ENCODE measurements at regions not wholly inside any gene's neighbourhood (a gene's known extent, or its start where the extent isn't known, plus 50 kb on each side); places are given as distances from the start of the nearest gene placed in this dataset.

GRCh38 chr6:139943391-139943790 is 568.9 kb upstream of the CITED2 start:
- no peak for DNase-seq (ENCODE audit: low spot score)
- in situ Hi-C loops (cut with HindIII; ENCODE audit: low sequenced_read_pairs): no loop called here

GRCh38 chr6:139942331-139942730 is 567.9 kb upstream of the CITED2 start:
- no peak for DNase-seq (ENCODE audit: low spot score)
- in situ Hi-C loops (cut with HindIII; ENCODE audit: low sequenced_read_pairs): no loop called here

- no peak for DNase-seq (ENCODE audit: low spot score)
- in situ Hi-C loops (cut with HindIII; ENCODE audit: low sequenced_read_pairs): no loop called here
Measured at GRCh38 chr6:139941826-139942225, 567.4 kb upstream of the CITED2 start.

GRCh38 chr6:139940741-139941729 is 566.6 kb upstream of the CITED2 start:
- in situ Hi-C loops (cut with HindIII; ENCODE audit: low sequenced_read_pairs): no loop called here

GRCh38 chr6:139939189-139939979 is 564.9 kb upstream of the CITED2 start:
- in situ Hi-C loops (cut with HindIII; ENCODE audit: low sequenced_read_pairs): no loop called here
- DNase-seq (ENCODE audit: low spot score): no peak

More at GRCh38 chr6:139940741-139941729, 566.6 kb upstream of the CITED2 start:
- no peak for DNase-seq (ENCODE audit: low spot score)

- DNase-seq (ENCODE audit: low spot score): peak; percentile 25
- in situ Hi-C loops (cut with HindIII; ENCODE audit: low sequenced_read_pairs): no loop called here
Measured at GRCh38 chr6:139932671-139933070, 558.2 kb upstream of the CITED2 start.

GRCh38 chr6:139931747-139932146 is 557.3 kb upstream of the CITED2 start:
- DNase-seq (ENCODE audit: low spot score): peak; percentile 39
- in situ Hi-C loops (cut with HindIII; ENCODE audit: low sequenced_read_pairs): no loop called here

GRCh38 chr6:139927742-139928305 is 553.4 kb upstream of the CITED2 start:
- in situ Hi-C loops (cut with HindIII; ENCODE audit: low sequenced_read_pairs): no loop called here
- peak; percentile 30 for DNase-seq (ENCODE audit: low spot score)

- in situ Hi-C loops (cut with HindIII; ENCODE audit: low sequenced_read_pairs): no loop called here
- peak; percentile 49 for DNase-seq (ENCODE audit: low spot score)
Measured at GRCh38 chr6:139927236-139927635, 552.8 kb upstream of the CITED2 start.

- peak; percentile 18 for DNase-seq (ENCODE audit: low spot score)
- in situ Hi-C loops (cut with HindIII; ENCODE audit: low sequenced_read_pairs): no loop called here
Measured at GRCh38 chr6:139926711-139927110, 552.3 kb upstream of the CITED2 start.

GRCh38 chr6:139925894-139926641 is 551.6 kb upstream of the CITED2 start:
- in situ Hi-C loops (cut with HindIII; ENCODE audit: low sequenced_read_pairs): no loop called here
- DNase-seq (ENCODE audit: low spot score): peak; percentile 37

- in situ Hi-C loops (cut with HindIII; ENCODE audit: low sequenced_read_pairs): no loop called here
- DNase-seq (ENCODE audit: low spot score): no peak
Measured at GRCh38 chr6:139923964-139924475, 549.6 kb upstream of the CITED2 start.

GRCh38 chr6:139922236-139922635 is 547.8 kb upstream of the CITED2 start:
- no peak for DNase-seq (ENCODE audit: low spot score)
- in situ Hi-C loops (cut with HindIII; ENCODE audit: low sequenced_read_pairs): no loop called here

GRCh38 chr6:139920776-139921100 is 546.3 kb upstream of the CITED2 start:
- no peak for DNase-seq (ENCODE audit: low spot score)
- in situ Hi-C loops (cut with HindIII; ENCODE audit: low sequenced_read_pairs): no loop called here

- in situ Hi-C loops (cut with HindIII; ENCODE audit: low sequenced_read_pairs): no loop called here
- DNase-seq (ENCODE audit: low spot score): peak; percentile 51
Measured at GRCh38 chr6:139920027-139920775, 545.8 kb upstream of the CITED2 start.

GRCh38 chr6:139919107-139920026 is 544.9 kb upstream of the CITED2 start:
- DNase-seq (ENCODE audit: low spot score): peak; percentile 55
- in situ Hi-C loops (cut with HindIII; ENCODE audit: low sequenced_read_pairs): no loop called here

GRCh38 chr6:139917951-139918630 is 543.6 kb upstream of the CITED2 start:
- peak; percentile 44 for DNase-seq (ENCODE audit: low spot score)
- in situ Hi-C loops (cut with HindIII; ENCODE audit: low sequenced_read_pairs): no loop called here
